Omental fat pad (tissue), 3 donors: ENCODE measurements at regions not wholly inside any gene's neighbourhood (a gene's known extent, or its start where the extent isn't known, plus 50 kb on each side); places are given as distances from the start of the nearest gene placed in this dataset.
"Not testable (repeated sequence)": the region's sequence is repeated elsewhere in the genome, so short reads cannot be mapped to it uniquely, and the experiment has no call there.

Experiments used
- ATAC-seq: fragments of 150-250 bp; one replicate; pipeline ENCODE4 v1.9.1; 2016; ENCODE audit warnings: mild to moderate bottlenecking, moderate library complexity; ENCODE audit not compliant: low FRiP score
- DNase-seq: peaks from one replicate; pipeline ENCODE4 v3.0.0-alpha.2; 2019; ENCODE audit warnings: low spot score
- CTCF ChIP-seq, 3 donors: fragments of 450-650 bp; IDR thresholded peaks; one replicate each; pipeline ENCODE4 v1.5.1; 2016 to 2017; ENCODE audit warnings: antibody characterized with exemption in 3 of 3, mild to moderate bottlenecking in 3 of 3, moderate library complexity in 2 of 3

- TF ChIP-seq CTCF (IDR thresholded peaks at IDR 0.05) = no peak
- ATAC-seq (no peak), DNase-seq (no peak)
These were observed 1509.1 kb downstream of the REEP3 start for GRCh38 chr10:65030263-65030662.

- TF ChIP-seq CTCF (IDR thresholded peaks at IDR 0.05) = no peak
- DNase-seq (no peak), ATAC-seq (no peak)
These were observed 1511.9 kb downstream of the REEP3 start for GRCh38 chr10:65032867-65033769.

GRCh38 chr10:65033957-65034356 lies 1512.8 kb downstream of the REEP3 start:
- no peak for DNase-seq
- ATAC-seq = no peak

GRCh38 chr10:65040796-65041195 lies 1519.6 kb downstream of the REEP3 start:
- ATAC-seq = no peak

More at GRCh38 chr10:65033957-65034356, 1512.8 kb downstream of the REEP3 start:
- TF ChIP-seq CTCF (IDR thresholded peaks at IDR 0.05) = no peak

GRCh38 chr10:65041307-65041706 lies 1520.1 kb downstream of the REEP3 start:
- no peak for TF ChIP-seq CTCF (IDR thresholded peaks at IDR 0.05)
- no peak for DNase-seq
- ATAC-seq = no peak

More at GRCh38 chr10:65040796-65041195, 1519.6 kb downstream of the REEP3 start:
- DNase-seq = no peak
- TF ChIP-seq CTCF (IDR thresholded peaks at IDR 0.05) = no peak

- TF ChIP-seq CTCF (IDR thresholded peaks at IDR 0.05) = no peak
- DNase-seq (no peak), ATAC-seq (no peak)
These were observed 1521.3 kb downstream of the REEP3 start for GRCh38 chr10:65042496-65042895.

- no peak for TF ChIP-seq CTCF (IDR thresholded peaks at IDR 0.05)
- DNase-seq (no peak), ATAC-seq (no peak)
These were observed 1525.6 kb downstream of the REEP3 start for GRCh38 chr10:65046831-65047230.

- not testable (repeated sequence) for DNase-seq, ATAC-seq
These were observed 1530.9 kb downstream of the REEP3 start for GRCh38 chr10:65052111-65052510.

GRCh38 chr10:65053397-65053796 lies 1532.2 kb downstream of the REEP3 start:
- not testable (repeated sequence) for ATAC-seq, DNase-seq

GRCh38 chr10:65053831-65054351 lies 1532.7 kb downstream of the REEP3 start:
- DNase-seq, ATAC-seq: not testable (repeated sequence)
